ENCODE measurements at regions not wholly inside any gene's neighbourhood (a gene's known extent, or its start where the extent isn't known, plus 50 kb on each side); places are given as distances from the start of the nearest gene placed in this dataset.

GRCh38 chr10:57962839-57963238 is 304.9 kb downstream of the IPMK start:
- H3K4me3 Mint-ChIP-seq (ENCODE audit: unreplicated experiment): no peak overlapping the region
- intact Hi-C loops (cut with micrococcal nuclease): no loop called here
- POLR2A ChIA-PET: no interaction called here
- CTCF ChIA-PET: interaction anchor here (1.5 kb wide), 1 partner anchor 10 kb away, joined by 3 read pairs; no protein-coding TSS in a partner anchor
- H3K9me3 Mint-ChIP-seq (ENCODE audit: unreplicated experiment): no peaks in the 10 kb centered on the region
- no peak for TF ChIP-seq CTCF (IDR thresholded peaks at IDR 0.05; ENCODE audit: unreplicated experiment)
- H3K27me3 Mint-ChIP-seq (ENCODE audit: insufficient read depth, unreplicated experiment): no peaks in the 10 kb centered on the region
- BruUV-seq (replicated peaks): no TSS peak
- H3K27ac Mint-ChIP-seq (ENCODE audit: low read depth, unreplicated experiment): no peak overlapping the region
- DNase-seq (ENCODE audit: unreplicated experiment): no peak
- H3K36me3 Mint-ChIP-seq (ENCODE audit: insufficient read depth, unreplicated experiment): no peaks in the 10 kb centered on the region
- no peaks in the 10 kb centered on the region for H3K4me1 Mint-ChIP-seq (ENCODE audit: insufficient read depth, unreplicated experiment)

GRCh38 chr10:57961487-57961886 is 306.2 kb downstream of the IPMK start:
- Mint-ChIP-seq H3K9me3 (ENCODE audit: unreplicated experiment) (no peaks in the 10 kb centered on the region), H3K36me3 (ENCODE audit: insufficient read depth, unreplicated experiment) (no peaks in the 10 kb centered on the region), H3K4me3 (ENCODE audit: unreplicated experiment) (no peak overlapping the region), H3K27ac (ENCODE audit: low read depth, unreplicated experiment) (no peak overlapping the region), H3K27me3 (ENCODE audit: insufficient read depth, unreplicated experiment) (no peaks in the 10 kb centered on the region), H3K4me1 (ENCODE audit: insufficient read depth, unreplicated experiment) (no peaks in the 10 kb centered on the region)
- BruUV-seq (replicated peaks): no TSS peak
- no peak for DNase-seq (ENCODE audit: unreplicated experiment)
- CTCF ChIA-PET: no interaction called here
- POLR2A ChIA-PET: no interaction called here
- intact Hi-C loops (cut with micrococcal nuclease): no loop called here
- no peak for TF ChIP-seq CTCF (IDR thresholded peaks at IDR 0.05; ENCODE audit: unreplicated experiment)

GRCh38 chr10:57960406-57960805 is 307.3 kb downstream of the IPMK start:
- intact Hi-C loops (cut with micrococcal nuclease): no loop called here
- Mint-ChIP-seq H3K27me3 (ENCODE audit: insufficient read depth, unreplicated experiment) (no peaks in the 10 kb centered on the region), H3K4me3 (ENCODE audit: unreplicated experiment) (no peak overlapping the region), H3K27ac (ENCODE audit: low read depth, unreplicated experiment) (no peak overlapping the region), H3K4me1 (ENCODE audit: insufficient read depth, unreplicated experiment) (no peaks in the 10 kb centered on the region), H3K36me3 (ENCODE audit: insufficient read depth, unreplicated experiment) (no peaks in the 10 kb centered on the region), H3K9me3 (ENCODE audit: unreplicated experiment) (no peaks in the 10 kb centered on the region)
- DNase-seq (ENCODE audit: unreplicated experiment): no peak
- POLR2A ChIA-PET: interaction anchor here (0.9 kb wide), 1 partner anchor 10 kb away, joined by 4 read pairs; no protein-coding TSS in a partner anchor
- no peak for TF ChIP-seq CTCF (IDR thresholded peaks at IDR 0.05; ENCODE audit: unreplicated experiment)
- no TSS peak for BruUV-seq (replicated peaks)
- CTCF ChIA-PET: interaction anchor here (0.6 to 0.8 kb wide), 2 partner anchors 121 to 486 kb away, joined by 3 read pairs; no protein-coding TSS in a partner anchor

- POLR2A ChIA-PET: no interaction called here
- H3K4me1 Mint-ChIP-seq (ENCODE audit: insufficient read depth, unreplicated experiment): peaks cover 6% of the 10 kb centered on the region
- no peak overlapping the region for H3K4me3 Mint-ChIP-seq (ENCODE audit: unreplicated experiment)
- CTCF ChIA-PET: interaction anchor here (1.3 kb wide), 1 partner anchor 25 kb away, joined by 3 read pairs; no protein-coding TSS in a partner anchor
- intact Hi-C loops (cut with micrococcal nuclease): no loop called here
- H3K27ac Mint-ChIP-seq (ENCODE audit: low read depth, unreplicated experiment): no peak overlapping the region
- no peak for TF ChIP-seq CTCF (IDR thresholded peaks at IDR 0.05; ENCODE audit: unreplicated experiment)
- H3K27me3 Mint-ChIP-seq (ENCODE audit: insufficient read depth, unreplicated experiment): no peaks in the 10 kb centered on the region
- no peak for DNase-seq (ENCODE audit: unreplicated experiment)
- no peaks in the 10 kb centered on the region for H3K36me3 Mint-ChIP-seq (ENCODE audit: insufficient read depth, unreplicated experiment)
- no TSS peak for BruUV-seq (replicated peaks)
- no peaks in the 10 kb centered on the region for H3K9me3 Mint-ChIP-seq (ENCODE audit: unreplicated experiment)
Measured at GRCh38 chr10:57959318-57960006, 308.2 kb downstream of the IPMK start.

Data from MCF 10A (cell line).